ENCODE measurements at regions not wholly inside any gene's neighbourhood (a gene's known extent, or its start where the extent isn't known, plus 50 kb on each side); places are given as distances from the start of the nearest gene placed in this dataset.

DNA sequence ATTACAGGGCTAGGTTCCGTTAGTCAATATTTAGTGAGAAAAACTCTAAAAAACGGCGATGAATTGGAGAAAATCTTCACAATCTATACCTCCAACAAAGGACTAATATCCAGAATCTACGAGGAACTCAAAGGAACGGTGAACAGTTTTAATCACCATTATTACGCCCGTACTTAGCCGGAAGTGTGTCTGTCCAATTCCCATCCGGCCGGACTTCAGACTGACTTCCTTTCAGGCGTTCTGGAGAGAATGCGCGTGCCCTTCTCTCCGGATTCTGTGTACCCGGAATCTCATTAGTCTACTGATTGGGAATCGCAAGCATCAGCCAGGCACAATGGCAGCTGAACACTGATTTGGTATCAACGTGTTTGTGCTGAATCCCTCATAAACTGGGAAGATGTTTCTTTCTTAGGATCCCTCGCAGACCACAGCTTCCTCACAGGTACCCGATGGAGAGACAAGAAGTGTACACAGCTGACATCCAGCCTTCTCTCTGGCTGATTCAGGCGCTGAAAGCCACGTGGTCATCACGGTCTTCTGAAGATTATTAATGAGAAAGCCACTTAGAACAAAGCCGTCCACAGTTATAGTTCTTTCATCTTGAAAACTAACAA is 239.9 kb downstream of the ZNF516 start:
- H3K4me3 ChIP-seq (ENCODE audit: low read length) = no peak overlapping the region
- TF ChIP-seq, protein P1, sequence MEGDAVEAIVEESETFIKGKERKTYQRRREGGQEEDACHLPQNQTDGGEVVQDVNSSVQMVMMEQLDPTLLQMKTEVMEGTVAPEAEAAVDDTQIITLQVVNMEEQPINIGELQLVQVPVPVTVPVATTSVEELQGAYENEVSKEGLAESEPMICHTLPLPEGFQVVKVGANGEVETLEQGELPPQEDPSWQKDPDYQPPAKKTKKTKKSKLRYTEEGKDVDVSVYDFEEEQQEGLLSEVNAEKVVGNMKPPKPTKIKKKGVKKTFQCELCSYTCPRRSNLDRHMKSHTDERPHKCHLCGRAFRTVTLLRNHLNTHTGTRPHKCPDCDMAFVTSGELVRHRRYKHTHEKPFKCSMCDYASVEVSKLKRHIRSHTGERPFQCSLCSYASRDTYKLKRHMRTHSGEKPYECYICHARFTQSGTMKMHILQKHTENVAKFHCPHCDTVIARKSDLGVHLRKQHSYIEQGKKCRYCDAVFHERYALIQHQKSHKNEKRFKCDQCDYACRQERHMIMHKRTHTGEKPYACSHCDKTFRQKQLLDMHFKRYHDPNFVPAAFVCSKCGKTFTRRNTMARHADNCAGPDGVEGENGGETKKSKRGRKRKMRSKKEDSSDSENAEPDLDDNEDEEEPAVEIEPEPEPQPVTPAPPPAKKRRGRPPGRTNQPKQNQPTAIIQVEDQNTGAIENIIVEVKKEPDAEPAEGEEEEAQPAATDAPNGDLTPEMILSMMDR (conservative IDR thresholded peaks at IDR 0.05; ENCODE audit: low read depth, low read length) = no peak
- no peak for DNase-seq (ENCODE audit: low read depth)

DNA sequence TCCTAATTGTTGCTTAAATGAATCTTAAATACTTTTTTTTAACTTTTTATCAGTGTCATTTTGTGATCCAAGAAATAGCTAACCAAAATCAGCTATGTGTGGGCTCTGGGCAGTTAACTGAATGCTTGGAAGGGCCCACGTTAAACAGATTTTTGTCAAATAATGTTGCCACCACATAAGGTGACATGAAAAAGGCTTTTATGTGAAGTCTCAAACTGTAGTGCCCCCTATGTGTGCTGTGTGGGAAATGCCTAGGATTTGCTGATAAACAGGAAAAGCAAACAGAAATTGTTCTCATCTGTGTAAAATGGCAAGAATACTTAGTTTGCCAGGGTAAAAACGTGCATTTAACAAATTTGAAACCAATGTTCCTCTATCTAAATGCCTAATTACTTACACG is 242.2 kb downstream of the ZNF516 start:
- TF ChIP-seq, protein P1 (conservative IDR thresholded peaks at IDR 0.05; ENCODE audit: low read depth, low read length) = peak; percentile 47
- DNase-seq (ENCODE audit: low read depth) = no peak
- no peak overlapping the region for H3K4me3 ChIP-seq (ENCODE audit: low read length)

DNA sequence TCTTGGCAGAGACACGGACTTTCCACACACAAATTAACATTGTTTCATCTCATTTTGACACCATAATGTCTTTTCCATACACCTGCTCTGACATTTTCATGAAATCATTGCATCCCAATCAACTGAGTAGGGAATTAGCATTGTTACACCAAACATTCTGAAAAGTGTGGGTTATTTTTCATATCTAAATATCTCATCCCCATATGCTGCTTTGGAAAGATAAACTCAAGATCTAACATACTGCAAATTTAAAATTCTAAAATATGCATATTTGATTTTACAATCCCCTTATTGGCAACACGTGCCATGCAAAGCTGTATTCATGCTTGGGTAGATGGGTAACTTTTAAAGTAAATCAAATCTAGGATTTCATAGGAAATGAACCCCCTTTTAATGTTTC is 242.9 kb downstream of the ZNF516 start:
- H3K4me3 ChIP-seq (ENCODE audit: low read length) = no peak overlapping the region
- TF ChIP-seq, protein P1 (conservative IDR thresholded peaks at IDR 0.05; ENCODE audit: low read depth, low read length) = no peak
- no peak for DNase-seq (ENCODE audit: low read depth)

DNA sequence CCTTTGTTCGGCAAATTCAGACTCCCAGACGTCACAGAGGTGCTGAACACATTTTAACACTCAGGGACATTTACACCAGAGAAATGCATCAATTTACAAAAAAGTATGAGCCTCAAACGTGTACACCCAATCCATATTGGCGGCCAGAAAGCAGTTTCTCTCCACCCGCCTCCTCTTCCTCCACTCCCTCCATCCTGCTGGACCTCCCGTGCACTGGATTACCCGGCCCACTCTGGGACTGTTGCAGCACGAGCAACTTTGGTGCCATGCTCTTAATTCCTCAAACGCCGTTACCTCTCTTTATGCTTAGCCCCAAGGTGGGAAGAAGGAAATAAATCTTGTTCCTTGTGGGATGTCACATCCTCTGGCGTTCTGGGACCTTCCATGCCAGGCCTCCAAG is 243.4 kb downstream of the ZNF516 start:
- DNase-seq (ENCODE audit: low read depth) = no peak
- TF ChIP-seq, protein P1 (conservative IDR thresholded peaks at IDR 0.05; ENCODE audit: low read depth, low read length) = no peak

DNA sequence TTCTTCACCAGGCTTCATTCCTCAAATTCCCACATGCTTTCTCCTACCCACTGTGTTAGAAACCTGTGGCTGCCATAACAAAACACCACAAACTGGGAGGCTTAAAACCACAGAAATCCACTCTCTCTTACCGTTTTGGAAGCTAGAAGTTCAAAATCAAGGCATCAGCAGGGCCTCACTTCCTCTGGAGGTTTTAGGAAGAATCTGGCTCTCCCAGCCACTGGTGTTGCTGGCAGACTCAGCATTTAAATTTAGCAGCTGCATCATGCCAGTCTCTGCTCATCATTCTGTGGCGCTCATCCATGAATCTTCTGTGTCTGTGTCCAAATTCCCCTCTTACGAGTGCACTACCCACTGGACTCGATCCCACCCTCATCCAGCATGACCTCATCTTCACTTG is 248.5 kb downstream of the ZNF516 start:
- H3K4me3 ChIP-seq (ENCODE audit: low read length) = no peak overlapping the region
- DNase-seq (ENCODE audit: low read depth) = no peak
- TF ChIP-seq, protein P1 (conservative IDR thresholded peaks at IDR 0.05; ENCODE audit: low read depth, low read length) = no peak

More for the DNA sequence above, 243.4 kb downstream of the ZNF516 start:
- H3K4me3 ChIP-seq (ENCODE audit: low read length) = no peak overlapping the region

DNA sequence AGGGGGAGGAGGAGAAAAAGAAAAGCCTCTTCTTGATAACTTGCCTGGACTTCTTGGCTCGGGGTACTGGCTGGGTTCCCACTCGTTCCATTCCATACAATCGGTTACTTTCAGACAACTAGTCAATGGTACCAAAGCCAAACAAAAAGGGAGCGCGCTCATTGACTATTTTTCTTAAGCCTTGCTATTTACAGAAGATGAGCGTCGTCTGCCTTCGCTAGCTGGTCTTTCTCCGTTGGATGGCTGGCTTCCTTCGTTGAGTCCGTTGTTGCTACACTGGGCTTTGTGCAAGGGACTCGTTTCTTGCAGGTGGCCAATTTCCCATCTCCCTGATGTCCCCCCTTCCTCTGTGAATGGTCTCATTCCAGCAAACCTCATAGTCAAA is 260.4 kb downstream of the ZNF516 start:
- DNase-seq (ENCODE audit: low read depth) = no peak
- TF ChIP-seq, protein P1 (conservative IDR thresholded peaks at IDR 0.05; ENCODE audit: low read depth, low read length) = no peak
- H3K4me3 ChIP-seq (ENCODE audit: low read length) = no peak overlapping the region

DNA sequence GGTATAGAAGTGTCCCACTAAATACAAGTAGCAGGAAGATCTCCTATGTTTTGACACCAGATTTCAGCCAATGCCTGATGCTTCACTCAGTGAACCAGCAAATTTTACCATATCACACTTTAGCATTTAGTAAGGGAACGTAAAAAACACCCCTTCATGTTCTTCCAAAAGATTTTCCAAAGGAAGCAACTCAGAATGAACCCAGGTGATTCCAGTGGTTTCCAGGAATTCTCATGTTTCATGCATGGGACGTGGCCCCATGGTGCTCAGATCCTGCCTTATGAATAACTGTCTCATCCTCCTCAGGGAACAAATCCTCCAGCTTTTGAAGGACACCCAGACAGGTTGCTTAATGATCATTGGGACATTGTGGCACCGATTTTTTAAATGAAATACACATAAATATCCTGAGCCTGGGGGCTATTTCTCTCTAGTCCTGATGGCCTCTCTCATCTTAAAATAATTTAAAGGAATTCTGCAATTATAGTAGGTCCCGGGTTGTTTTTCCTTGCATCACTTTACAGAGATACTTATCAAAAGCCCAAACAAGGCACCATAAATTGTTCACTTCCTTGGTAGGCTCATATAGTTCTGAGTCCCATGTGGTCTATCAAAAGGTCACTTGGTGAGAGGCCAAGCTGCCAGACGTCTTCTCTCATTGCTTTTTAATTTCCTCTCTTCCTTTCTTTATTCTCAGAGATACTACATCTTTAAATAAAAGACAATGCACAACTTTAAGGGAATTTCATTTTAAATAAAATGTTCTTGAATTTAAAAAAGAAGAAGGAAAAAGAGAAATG is 261.0 kb downstream of the ZNF516 start:
- TF ChIP-seq, protein P1 (conservative IDR thresholded peaks at IDR 0.05; ENCODE audit: low read depth, low read length) = no peak
- no peak overlapping the region for H3K4me3 ChIP-seq (ENCODE audit: low read length)

More for the DNA sequence above, 261.0 kb downstream of the ZNF516 start:
- no peak for DNase-seq (ENCODE audit: low read depth)

Data from retinal pigment epithelial cell (primary cell).